ENCODE measurements at regions not wholly inside any gene's neighbourhood (a gene's known extent, or its start where the extent isn't known, plus 50 kb on each side); places are given as distances from the start of the nearest gene placed in this dataset.

GRCh38 chr2:168322325-168323007 is 75.1 kb upstream of the STK39 start:
- DNase-seq (ENCODE audit: low read depth, low spot score) (no peak), FAIRE-seq (no peak)
- intact Hi-C loops (cut with micrococcal nuclease): no loop called here
- Histone ChIP-seq H4K20me1 (replicated peaks; ENCODE audit: control insufficient read depth, extremely low read depth, insufficient read depth, low read length) (no peaks in the 10 kb centered on the region), H3K9me3 (replicated peaks; ENCODE audit: control insufficient read depth, insufficient read depth, low read length) (no peaks in the 10 kb centered on the region), H3K4me2 (ENCODE audit: insufficient read depth, low read length) (no peak overlapping the region), H3K79me2 (ENCODE audit: control insufficient read depth, insufficient read depth, low read length) (no peaks in the 10 kb centered on the region), H3K4me1 (ENCODE audit: control insufficient read depth, extremely low read depth, insufficient read depth, low read length) (no peaks in the 10 kb centered on the region), H3K27me3 (ENCODE audit: control insufficient read depth in 2 of 2, insufficient read depth in 2 of 2, low read length in 2 of 2) (peaks cover 5 to 11% of the 10 kb centered on the region in 2 experiments), H2AFZ (ENCODE audit: low read depth, low read length) (no peak overlapping the region), H3K9me1 (replicated peaks; ENCODE audit: control insufficient read depth, extremely low read depth, insufficient read depth, low read length) (no peaks in the 10 kb centered on the region), H3K4me3 (replicated peaks in 1 of 3; ENCODE audit: insufficient read depth in 1 of 3, low read depth in 1 of 3, low read length in 3 of 3) (no peak overlapping the region), H3K36me3 (ENCODE audit: control insufficient read depth in 2 of 2, extremely low read depth in 1 of 2, insufficient read depth in 2 of 2, low read length in 2 of 2) (no peaks in the 10 kb centered on the region), H3K27ac (ENCODE audit: insufficient read depth, low read depth, low read length) (no peak overlapping the region), H3K9ac (replicated peaks; ENCODE audit: extremely low read depth, insufficient read depth, low read length) (no peak overlapping the region)
- POLR2A ChIA-PET: no interaction called here
- BruUV-seq (replicated peaks): no TSS peak
- TF ChIP-seq MAX (IDR thresholded peaks at IDR 0.05; ENCODE audit: insufficient read depth, insufficient read length) (no peak), POLR2A (IDR thresholded peaks at IDR 0.05; ENCODE audit: low read depth, low read length) (no peak), POLR2AphosphoS5 (IDR thresholded peaks at IDR 0.05; ENCODE audit: insufficient read depth, low read depth, low read length) (no peak), FOS (IDR thresholded peaks at IDR 0.05; ENCODE audit: borderline replicate concordance, insufficient read depth, low read length) (no peak), JUN (IDR thresholded peaks at IDR 0.05; ENCODE audit: borderline replicate concordance, insufficient read depth, insufficient read length, low read depth) (no peak), GATA2 (IDR thresholded peaks at IDR 0.05; ENCODE audit: insufficient read depth, insufficient read length, low read depth, low read length) (no peak), EZH2 (IDR thresholded peaks at IDR 0.05; ENCODE audit: borderline replicate concordance, low read depth, low read length, severe bottlenecking) (no peak), MYC (IDR thresholded peaks at IDR 0.05; ENCODE audit: low read depth, low read length) (no peak)
- TF ChIP-seq, protein P1, sequence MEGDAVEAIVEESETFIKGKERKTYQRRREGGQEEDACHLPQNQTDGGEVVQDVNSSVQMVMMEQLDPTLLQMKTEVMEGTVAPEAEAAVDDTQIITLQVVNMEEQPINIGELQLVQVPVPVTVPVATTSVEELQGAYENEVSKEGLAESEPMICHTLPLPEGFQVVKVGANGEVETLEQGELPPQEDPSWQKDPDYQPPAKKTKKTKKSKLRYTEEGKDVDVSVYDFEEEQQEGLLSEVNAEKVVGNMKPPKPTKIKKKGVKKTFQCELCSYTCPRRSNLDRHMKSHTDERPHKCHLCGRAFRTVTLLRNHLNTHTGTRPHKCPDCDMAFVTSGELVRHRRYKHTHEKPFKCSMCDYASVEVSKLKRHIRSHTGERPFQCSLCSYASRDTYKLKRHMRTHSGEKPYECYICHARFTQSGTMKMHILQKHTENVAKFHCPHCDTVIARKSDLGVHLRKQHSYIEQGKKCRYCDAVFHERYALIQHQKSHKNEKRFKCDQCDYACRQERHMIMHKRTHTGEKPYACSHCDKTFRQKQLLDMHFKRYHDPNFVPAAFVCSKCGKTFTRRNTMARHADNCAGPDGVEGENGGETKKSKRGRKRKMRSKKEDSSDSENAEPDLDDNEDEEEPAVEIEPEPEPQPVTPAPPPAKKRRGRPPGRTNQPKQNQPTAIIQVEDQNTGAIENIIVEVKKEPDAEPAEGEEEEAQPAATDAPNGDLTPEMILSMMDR (IDR thresholded peaks at IDR 0.05; ENCODE audit: extremely low read depth in 1 of 2, insufficient read depth in 1 of 2, low read depth in 1 of 2, low read length in 2 of 2): no peak
- CTCF ChIA-PET: interaction anchor here (1.0 kb wide), 1 partner anchor 203 kb away, joined by 3 read pairs; no protein-coding TSS in a partner anchor
- dilution Hi-C loops (cut with MboI; ENCODE audit: extremely low pct_ligation_motif_present, low sequenced_read_pairs): no loop called here

All from endothelial cell of umbilical vein (primary cell).